HS-27A (cell line): ENCODE measurements at regions not wholly inside any gene's neighbourhood (a gene's known extent, or its start where the extent isn't known, plus 50 kb on each side); places are given as distances from the start of the nearest gene placed in this dataset.
"Not testable (repeated sequence)": the region's sequence is repeated elsewhere in the genome, so short reads cannot be mapped to it uniquely, and the experiment has no call there.

Experiments used
- DNase-seq: peaks from one replicate; pipeline ENCODE4 v3.0.0-alpha.2; 2012; ENCODE audit warnings: low read depth, missing footprints

- no peak for DNase-seq
Measured at GRCh38 chr20:29427201-29428060, 1830.0 kb upstream of the DEFB115 start.

DNA sequence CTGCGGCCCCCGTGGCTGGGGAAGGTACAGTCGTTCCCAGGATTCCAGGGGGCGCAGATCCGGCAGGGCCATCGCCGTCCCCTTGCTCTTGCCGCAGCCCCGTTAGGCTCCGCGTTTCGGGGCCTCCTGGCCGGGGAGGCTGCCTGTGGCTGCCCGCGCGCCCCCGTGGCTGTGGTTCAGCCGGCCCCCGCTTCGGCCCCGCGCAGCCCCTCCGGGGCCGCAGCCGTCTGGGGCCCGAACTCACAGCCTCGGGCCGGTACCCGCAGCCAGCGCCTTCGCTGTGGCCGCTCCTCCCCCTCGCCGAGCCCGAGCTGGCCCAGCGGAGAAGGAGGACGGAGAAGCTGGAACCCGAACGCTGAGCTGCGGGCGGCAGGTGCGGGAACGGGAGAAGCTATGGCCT, 1826.9 kb upstream of the DEFB115 start:
- no peak for DNase-seq

GRCh38 chr20:29440721-29441120, 1816.7 kb upstream of the DEFB115 start:
- DNase-seq, result not testable (repeated sequence)

DNA sequence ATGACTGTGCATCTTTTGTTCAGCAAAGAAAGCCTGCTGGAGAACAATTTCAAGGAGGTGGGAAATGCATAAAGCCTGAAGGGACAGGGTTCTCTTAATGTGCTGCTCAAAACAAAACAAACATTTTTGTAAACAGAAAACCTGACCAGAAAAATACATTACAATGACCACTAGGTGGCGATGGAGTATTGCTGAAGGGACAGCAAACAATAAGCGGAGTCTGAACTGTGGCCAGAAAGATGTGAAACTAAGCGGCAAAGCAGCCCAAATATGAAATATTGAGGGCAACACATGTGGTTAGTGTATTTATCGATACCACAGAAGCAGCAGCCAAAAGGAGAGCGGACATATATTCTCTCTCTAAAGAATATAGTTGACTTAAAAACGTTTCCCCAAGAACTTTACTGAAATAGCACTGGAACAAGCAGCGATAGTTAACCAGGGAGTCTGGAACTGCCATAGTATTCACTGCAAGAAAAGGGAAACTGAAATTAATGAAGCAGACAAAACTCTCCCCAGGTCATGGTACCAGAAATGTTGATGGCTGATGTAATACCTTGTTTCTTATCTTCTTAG, 1814.2 kb upstream of the DEFB115 start:
- DNase-seq, result peak; percentile 0

- DNase-seq, result no peak
Measured at GRCh38 chr20:29443819-29444218, 1813.6 kb upstream of the DEFB115 start.

DNA sequence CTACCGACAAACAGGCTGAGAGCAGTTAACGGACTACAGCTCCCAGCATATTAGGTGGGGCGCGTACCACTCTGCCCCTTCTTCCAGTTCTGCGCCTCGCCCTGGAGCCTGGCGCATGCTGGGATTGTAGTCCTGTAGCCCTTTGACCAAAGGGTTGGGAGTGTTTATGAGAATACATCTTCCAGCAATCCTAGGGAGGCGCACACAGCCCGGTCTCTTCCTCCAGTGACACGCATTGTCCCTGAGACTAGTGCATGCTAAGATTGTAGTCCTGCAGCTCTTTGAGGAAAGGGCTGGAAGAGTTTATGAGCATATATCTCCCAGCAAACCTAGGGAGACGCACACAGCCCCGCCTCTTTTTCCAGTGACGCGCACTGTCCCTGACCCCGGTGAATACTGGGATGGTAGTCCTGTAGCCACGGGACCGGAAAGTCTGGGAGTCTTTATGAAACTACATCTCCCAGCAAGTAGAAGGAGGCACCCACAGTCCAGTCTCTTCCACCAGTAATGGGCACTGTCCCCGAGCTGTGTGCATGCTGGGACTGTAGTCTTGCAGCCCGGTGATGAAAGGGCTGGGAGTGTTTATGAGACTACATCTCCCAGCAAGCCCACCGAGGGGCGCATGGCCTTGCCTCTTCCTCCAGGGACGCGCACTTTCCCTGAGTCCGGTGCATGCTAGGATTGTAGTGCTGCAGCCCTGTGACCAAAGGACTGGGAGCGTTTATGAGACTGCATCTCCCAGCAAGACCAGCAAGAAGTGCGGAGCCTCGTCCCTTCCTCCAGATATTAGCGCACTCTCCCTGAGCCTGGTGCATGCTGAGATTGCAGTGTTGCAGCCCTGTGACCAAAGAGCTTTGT, 1812.2 kb upstream of the DEFB115 start:
- DNase-seq, result not testable (repeated sequence)

GRCh38 chr20:29447517-29448484, 1809.7 kb upstream of the DEFB115 start:
- not testable (repeated sequence) for DNase-seq

DNA sequence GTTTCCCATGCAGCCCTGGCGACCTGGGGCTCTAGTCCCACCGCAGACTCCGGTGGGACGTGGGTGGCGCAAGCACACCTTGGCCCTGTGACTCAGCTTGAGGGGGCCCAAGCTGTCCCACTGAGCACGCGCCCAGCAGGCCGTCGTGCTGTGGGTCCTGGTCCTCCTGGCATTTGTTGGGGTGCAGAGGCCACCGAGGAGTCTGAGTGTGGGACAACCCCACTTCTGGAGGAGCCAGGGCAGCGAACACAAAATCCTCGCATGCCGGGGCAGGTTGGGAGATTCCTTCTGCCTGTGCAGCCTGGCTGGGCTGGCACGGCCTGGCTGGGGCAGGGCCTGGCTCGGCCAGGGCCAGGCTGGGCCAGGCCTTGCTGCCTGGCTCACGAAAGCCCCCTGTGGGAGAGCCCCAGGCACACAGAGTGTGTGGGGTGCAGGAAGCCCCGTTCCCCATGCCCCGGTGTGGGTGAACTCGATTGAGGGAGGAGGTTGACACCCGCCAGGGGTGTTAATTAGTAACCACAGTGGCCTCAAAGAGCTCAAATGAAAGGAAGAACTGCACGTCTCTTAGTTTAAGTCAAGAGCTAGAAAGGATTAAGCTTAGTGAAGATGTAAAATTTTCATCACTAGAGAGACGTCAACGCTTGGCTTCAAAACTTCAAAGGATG, 1808.5 kb upstream of the DEFB115 start:
- DNase-seq, result no peak

DNA sequence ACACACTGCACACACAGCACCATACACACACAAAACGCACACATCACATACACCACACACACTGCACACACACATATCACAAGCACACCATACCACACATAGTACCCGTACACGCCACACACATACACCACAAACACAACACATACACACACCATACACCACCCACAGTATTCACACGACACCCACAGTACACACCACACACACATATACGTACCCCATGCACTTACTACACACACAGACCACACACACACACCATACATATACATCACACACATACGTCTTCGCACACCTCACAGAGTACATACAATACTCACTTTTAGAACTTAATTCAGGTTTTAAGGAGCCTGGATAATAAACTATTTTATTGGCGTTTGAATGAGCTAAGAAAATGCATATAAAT, 1805.3 kb upstream of the DEFB115 start:
- no peak for DNase-seq

- not testable (repeated sequence) for DNase-seq
Measured at GRCh38 chr20:29456987-29457693, 1800.3 kb upstream of the DEFB115 start.

- DNase-seq, result no peak
Measured at GRCh38 chr20:29472606-29473005, 1784.9 kb upstream of the DEFB115 start.

DNA sequence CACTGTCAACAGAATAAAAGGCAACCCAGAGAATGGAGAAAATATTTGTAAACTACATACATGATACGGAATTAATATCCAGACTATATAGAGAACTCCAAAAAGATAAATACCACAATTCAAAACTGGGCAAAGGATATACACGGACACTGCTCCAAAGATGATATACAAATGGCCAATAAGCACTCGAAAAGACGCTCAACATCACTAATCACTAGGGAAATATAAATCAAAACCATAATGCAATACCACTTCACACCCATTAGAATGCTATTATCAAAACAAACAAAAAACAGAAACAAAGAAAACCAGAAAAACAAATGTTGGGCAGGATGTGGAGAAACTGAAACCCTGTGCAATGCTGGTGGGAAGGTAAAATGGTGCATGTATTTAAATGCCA, 1764.6 kb upstream of the DEFB115 start:
- not testable (repeated sequence) for DNase-seq

GRCh38 chr20:29496767-29497166, 1760.7 kb upstream of the DEFB115 start:
- not testable (repeated sequence) for DNase-seq

DNA sequence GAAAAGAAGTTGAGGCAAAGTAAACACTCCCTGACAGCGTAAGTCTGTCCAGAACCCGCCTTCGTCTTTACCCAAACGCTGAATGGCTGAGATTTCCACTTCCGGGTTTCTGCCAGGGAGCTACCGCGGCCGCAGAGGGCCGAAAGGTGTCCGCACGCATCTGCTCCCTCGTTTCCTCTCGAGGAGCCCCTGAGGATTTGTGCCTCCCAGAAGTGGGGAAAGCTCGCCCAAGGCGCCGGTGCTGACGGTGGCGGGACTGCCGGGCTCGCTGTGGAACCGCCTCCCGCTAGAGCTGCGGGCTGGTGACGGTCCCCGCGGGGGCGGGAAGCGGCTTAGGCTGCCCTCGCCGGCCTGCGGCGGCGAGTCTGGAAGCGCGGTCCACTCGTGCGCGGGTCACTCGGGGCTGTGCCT, 1760.2 kb upstream of the DEFB115 start:
- DNase-seq, result peak; percentile 0

- not testable (repeated sequence) for DNase-seq
Measured at GRCh38 chr20:29497684-29498083, 1759.8 kb upstream of the DEFB115 start.

DNA sequence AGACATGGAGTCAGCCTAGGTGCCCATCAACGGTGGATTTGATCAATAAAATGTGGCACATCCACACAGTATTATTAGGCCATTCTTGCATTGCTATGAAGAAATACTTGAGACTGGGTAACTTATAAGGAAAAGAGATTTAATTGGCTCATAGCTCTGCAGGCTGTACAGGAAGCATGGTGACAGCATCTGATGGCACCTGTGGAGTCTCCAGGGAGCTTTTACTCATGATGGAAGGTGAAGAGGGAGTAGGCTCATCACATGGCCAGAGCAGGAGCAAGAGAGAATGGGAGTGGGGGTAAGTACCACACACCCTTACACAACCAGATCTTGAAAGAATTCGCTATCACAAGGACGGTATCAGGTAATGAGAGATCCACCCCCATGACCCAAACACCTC, 1756.7 kb upstream of the DEFB115 start:
- not testable (repeated sequence) for DNase-seq

- DNase-seq, result not testable (repeated sequence)
Measured at GRCh38 chr20:29514634-29515033, 1742.8 kb upstream of the DEFB115 start.

DNA sequence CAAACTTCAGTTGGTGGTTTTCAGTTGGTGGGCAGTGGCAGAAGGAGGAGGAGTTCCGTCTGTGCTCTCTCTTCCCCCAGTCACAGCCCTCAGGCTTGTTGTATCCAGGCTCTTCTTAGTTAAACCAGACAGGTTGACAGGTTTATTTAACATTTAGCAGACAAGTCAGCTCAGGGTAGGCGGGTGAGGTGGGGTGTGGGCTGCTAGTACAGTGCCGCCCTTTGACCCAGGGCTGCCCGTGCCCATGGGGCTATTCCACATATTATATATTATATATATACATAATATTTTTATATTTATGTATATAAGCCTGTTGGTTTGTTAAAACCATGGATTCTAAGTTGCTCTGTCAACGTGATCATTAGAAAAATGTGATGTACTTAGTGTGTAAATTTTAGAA, 1740.6 kb upstream of the DEFB115 start:
- DNase-seq, result not testable (repeated sequence)

GRCh38 chr20:29519610-29520241, 1737.7 kb upstream of the DEFB115 start:
- DNase-seq, result not testable (repeated sequence)
